Vagina (tissue), 2 donors: ENCODE measurements at regions not wholly inside any gene's neighbourhood (a gene's known extent, or its start where the extent isn't known, plus 50 kb on each side); places are given as distances from the start of the nearest gene placed in this dataset.

Source experiments
- POLR2A ChIP-seq, 2 donors: fragments of 450-650 bp; IDR thresholded peaks; one replicate each; pipeline ENCODE4 v1.6.1; 2017; ENCODE audit warnings: antibody characterized with exemption in 2 of 2, mild to moderate bottlenecking in 2 of 2, moderate library complexity in 2 of 2
- TF ChIP-seq, protein P1 (sequence below), 3 experiments: fragments of 450-650 bp in 2 of 3; fragments of 200-600 bp in 1 of 3; sonication (generic) in 1 of 3; IDR thresholded peaks; one replicate each; pipeline ENCODE4 v1.5.1; 2017 to 2019; ENCODE audit warnings: antibody characterized with exemption in 3 of 3, mild to moderate bottlenecking in 2 of 3, moderate library complexity in 2 of 3

DNA sequence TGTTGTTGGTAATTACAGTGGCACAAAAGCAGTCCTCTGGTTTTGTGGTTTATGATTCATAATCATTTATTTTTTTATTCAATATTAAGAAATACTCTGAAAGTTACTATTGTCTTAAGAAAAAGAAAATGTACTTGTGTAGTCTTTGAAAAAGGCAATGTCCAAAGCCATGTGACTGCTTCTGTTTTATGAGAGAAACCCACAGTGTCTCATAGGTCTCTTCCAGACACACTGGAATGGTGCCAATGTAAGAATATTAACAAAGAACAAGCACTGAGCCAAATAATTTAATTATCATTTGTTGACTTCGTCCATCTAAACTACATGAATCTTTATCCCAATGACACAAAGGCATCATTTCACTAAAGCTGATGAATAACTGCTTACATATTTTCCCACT, 62.5 kb downstream of the RPRM start:
- TF ChIP-seq, protein P1, sequence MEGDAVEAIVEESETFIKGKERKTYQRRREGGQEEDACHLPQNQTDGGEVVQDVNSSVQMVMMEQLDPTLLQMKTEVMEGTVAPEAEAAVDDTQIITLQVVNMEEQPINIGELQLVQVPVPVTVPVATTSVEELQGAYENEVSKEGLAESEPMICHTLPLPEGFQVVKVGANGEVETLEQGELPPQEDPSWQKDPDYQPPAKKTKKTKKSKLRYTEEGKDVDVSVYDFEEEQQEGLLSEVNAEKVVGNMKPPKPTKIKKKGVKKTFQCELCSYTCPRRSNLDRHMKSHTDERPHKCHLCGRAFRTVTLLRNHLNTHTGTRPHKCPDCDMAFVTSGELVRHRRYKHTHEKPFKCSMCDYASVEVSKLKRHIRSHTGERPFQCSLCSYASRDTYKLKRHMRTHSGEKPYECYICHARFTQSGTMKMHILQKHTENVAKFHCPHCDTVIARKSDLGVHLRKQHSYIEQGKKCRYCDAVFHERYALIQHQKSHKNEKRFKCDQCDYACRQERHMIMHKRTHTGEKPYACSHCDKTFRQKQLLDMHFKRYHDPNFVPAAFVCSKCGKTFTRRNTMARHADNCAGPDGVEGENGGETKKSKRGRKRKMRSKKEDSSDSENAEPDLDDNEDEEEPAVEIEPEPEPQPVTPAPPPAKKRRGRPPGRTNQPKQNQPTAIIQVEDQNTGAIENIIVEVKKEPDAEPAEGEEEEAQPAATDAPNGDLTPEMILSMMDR (IDR thresholded peaks at IDR 0.05): no peak
- no peak for TF ChIP-seq POLR2A (IDR thresholded peaks at IDR 0.05)
